ENCODE measurements at regions not wholly inside any gene's neighbourhood (a gene's known extent, or its start where the extent isn't known, plus 50 kb on each side); places are given as distances from the start of the nearest gene placed in this dataset.

DNA sequence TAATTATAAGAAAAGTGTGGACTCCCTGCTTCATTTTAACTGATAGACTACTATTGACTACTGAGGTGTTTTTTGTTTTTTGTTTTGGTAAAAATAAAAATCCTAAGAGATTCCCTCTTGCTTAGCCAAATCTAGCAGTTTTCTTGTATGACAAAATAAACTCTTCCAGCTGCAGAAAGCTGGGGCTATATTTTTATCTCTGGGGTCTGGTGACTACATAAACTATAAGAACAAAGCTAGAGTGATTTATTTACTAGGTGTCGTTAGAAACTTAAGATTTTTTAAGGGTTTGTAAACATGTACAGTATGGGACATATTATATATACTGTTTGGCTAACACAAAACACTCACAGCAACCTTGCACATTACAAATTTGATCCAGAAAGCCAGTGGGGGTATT, 467.4 kb upstream of the MPDZ start (continued):
- TF ChIP-seq, protein P1, sequence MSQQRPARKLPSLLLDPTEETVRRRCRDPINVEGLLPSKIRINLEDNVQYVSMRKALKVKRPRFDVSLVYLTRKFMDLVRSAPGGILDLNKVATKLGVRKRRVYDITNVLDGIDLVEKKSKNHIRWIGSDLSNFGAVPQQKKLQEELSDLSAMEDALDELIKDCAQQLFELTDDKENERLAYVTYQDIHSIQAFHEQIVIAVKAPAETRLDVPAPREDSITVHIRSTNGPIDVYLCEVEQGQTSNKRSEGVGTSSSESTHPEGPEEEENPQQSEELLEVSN (IDR thresholded peaks at IDR 0.05; ENCODE audit: borderline replicate concordance in 1 of 2, extremely low read depth in 1 of 2, insufficient read depth in 1 of 2, insufficient read length in 1 of 2, low read depth in 1 of 2, low read length in 1 of 2, poor library complexity in 1 of 2, severe bottlenecking in 1 of 2): no peak

DNA sequence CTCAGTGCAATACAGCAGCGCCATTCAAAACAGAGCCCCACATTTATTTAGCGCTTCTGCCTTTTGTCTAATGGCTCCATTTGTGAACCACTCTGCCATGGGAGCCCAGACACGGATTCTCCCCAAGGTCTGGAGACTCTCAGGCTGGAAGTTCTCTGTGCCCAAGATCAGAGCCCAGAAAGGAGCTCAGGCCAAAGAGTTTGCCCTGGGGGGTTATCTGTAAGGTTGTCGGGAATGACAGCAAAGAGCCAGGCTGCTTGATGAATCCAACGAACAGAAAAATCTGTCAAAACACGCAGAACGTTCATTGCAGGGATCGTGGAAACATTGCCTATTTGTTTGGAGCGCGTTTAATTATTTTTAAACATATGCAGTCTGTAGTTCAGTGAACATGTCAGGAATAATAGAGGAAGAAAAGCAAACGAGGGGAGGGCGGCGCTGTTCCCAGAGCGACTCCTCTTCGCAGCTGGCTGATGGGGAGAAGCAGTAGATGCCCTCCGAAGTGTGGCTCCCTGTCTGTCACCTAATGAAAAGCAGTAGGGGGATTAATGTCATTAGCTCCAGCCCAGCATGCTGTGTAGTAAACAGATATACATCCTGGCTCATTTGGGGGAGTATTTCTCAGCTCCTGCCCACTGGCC, 464.9 kb upstream of the MPDZ start:
- in situ Hi-C loops (cut with MboI) (no loop called here), intact Hi-C loops (cut with micrococcal nuclease) (no loop called here)
- Histone ChIP-seq H3K9me1 (ENCODE audit: control insufficient read depth, insufficient read depth, low read length) (no peaks in the 10 kb centered on the region), H3K4me3 (no peak overlapping the region), H3K4me2 (ENCODE audit: insufficient read depth, low read length) (no peak overlapping the region), H3K9me3 (replicated peaks; ENCODE audit: control insufficient read depth, insufficient read depth, low read depth, low read length) (no peaks in the 10 kb centered on the region), H4K20me1 (replicated peaks; ENCODE audit: control insufficient read depth, insufficient read depth, low read length) (no peaks in the 10 kb centered on the region), H3K9ac (ENCODE audit: insufficient read depth in 1 of 2, low read depth in 2 of 2, low read length in 2 of 2) (no peak overlapping the region), H2AFZ (ENCODE audit: low read depth, low read length) (no peak overlapping the region), H3K36me3 (ENCODE audit: control insufficient read depth, insufficient read depth, low read length) (no peaks in the 10 kb centered on the region), H3K79me2 (ENCODE audit: control insufficient read depth, insufficient read depth, low read length) (no peaks in the 10 kb centered on the region), H3K27me3 (ENCODE audit: control insufficient read depth in 2 of 2, insufficient read depth in 2 of 2, low read length in 2 of 2) (no peaks in the 10 kb centered on the region), H3K4me1 (replicated peaks in 1 of 2; ENCODE audit: control insufficient read depth in 2 of 2, insufficient read depth in 2 of 2, low read length in 2 of 2) (no peaks in the 10 kb centered on the region), H3K27ac (ENCODE audit: extremely low read depth, low read depth, low read length) (no peak overlapping the region)
- no peak for ATAC-seq
- ChIA-PET POLR2A (no interaction called here), CTCF (ENCODE audit: low intra/inter-chr PET ratio) (no interaction called here)
- no TSS peak for BruUV-seq (replicated peaks)
- no peak for FAIRE-seq
- TF ChIP-seq BRF1 (IDR thresholded peaks at IDR 0.05; ENCODE audit: borderline replicate concordance, extremely low read depth, insufficient read length): no peak
- TF ChIP-seq HDAC2 (IDR thresholded peaks at IDR 0.05): no peak
- no peak for TF ChIP-seq ZNF354B (CRISPR knock-in tag; IDR thresholded peaks at IDR 0.05)
- TF ChIP-seq, protein P2, sequence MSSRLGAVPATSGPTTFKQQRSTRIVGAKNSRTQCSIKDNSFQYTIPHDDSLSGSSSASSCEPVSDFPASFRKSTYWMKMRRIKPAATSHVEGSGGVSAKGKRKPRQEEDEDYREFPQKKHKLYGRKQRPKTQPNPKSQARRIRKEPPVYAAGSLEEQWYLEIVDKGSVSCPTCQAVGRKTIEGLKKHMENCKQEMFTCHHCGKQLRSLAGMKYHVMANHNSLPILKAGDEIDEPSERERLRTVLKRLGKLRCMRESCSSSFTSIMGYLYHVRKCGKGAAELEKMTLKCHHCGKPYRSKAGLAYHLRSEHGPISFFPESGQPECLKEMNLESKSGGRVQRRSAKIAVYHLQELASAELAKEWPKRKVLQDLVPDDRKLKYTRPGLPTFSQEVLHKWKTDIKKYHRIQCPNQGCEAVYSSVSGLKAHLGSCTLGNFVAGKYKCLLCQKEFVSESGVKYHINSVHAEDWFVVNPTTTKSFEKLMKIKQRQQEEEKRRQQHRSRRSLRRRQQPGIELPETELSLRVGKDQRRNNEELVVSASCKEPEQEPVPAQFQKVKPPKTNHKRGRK (tag; IDR thresholded peaks at IDR 0.05): no peak
- no peak for TF ChIP-seq POLR2G (IDR thresholded peaks at IDR 0.05; ENCODE audit: low read depth, low read length)
- TF ChIP-seq SMARCE1 (IDR thresholded peaks at IDR 0.05): no peak
- TF ChIP-seq ZNF77 (CRISPR knock-in tag; IDR thresholded peaks at IDR 0.05): no peak
- TF ChIP-seq, protein P3, sequence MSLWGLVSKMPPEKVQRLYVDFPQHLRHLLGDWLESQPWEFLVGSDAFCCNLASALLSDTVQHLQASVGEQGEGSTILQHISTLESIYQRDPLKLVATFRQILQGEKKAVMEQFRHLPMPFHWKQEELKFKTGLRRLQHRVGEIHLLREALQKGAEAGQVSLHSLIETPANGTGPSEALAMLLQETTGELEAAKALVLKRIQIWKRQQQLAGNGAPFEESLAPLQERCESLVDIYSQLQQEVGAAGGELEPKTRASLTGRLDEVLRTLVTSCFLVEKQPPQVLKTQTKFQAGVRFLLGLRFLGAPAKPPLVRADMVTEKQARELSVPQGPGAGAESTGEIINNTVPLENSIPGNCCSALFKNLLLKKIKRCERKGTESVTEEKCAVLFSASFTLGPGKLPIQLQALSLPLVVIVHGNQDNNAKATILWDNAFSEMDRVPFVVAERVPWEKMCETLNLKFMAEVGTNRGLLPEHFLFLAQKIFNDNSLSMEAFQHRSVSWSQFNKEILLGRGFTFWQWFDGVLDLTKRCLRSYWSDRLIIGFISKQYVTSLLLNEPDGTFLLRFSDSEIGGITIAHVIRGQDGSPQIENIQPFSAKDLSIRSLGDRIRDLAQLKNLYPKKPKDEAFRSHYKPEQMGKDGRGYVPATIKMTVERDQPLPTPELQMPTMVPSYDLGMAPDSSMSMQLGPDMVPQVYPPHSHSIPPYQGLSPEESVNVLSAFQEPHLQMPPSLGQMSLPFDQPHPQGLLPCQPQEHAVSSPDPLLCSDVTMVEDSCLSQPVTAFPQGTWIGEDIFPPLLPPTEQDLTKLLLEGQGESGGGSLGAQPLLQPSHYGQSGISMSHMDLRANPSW (CRISPR knock-in tag; IDR thresholded peaks at IDR 0.05): no peak
- no peak for TF ChIP-seq ZNF436 (CRISPR knock-in tag; IDR thresholded peaks at IDR 0.05)
- TF ChIP-seq PYGO2 (tag; IDR thresholded peaks at IDR 0.05): no peak
- DNase-seq (ENCODE audit: extremely low read depth in 1 of 4, low spot score in 3 of 4): no peak
- WGBS (ENCODE audit: insufficient coverage, low coverage, missing lambda C conversion rate): 0% methylated on average over 11 of the region's 16 CpGs

Data from K562 (cell line).